IPS-NIHi7 (cell line): ENCODE measurements at regions not wholly inside any gene's neighbourhood (a gene's known extent, or its start where the extent isn't known, plus 50 kb on each side); places are given as distances from the start of the nearest gene placed in this dataset.
A peak's percentile ranks its signal among the peaks of the same experiment; 100 is the strongest.

ENCODE experiments used
- DNase-seq: peaks from one replicate; pipeline ENCODE4 v3.0.0; 2012; ENCODE audit warnings: mixed read lengths; ENCODE audit errors: extremely low spot score

DNA sequence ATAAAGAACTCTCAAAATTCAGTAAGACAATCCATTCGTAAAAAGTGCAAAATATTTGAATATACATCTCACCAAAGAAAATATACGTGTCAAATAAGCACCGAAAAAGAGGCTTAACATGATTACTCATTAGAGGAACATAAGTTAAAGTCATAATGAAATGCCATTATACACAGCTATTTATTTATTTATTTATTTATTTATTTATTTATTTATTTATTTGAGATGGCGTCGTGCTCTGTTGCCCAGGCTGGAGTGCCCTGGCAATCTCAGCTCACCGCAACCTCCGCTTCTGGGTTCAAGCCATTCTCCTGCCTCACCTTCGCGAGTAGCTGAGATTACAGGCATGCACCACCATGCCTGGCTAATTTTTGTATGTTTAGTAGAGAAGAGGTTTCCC, 203.6 kb upstream of the UBASH3B start:
- DNase-seq = no peak

GRCh38 chr11:122441666-122442035, 213.9 kb upstream of the UBASH3B start:
- DNase-seq = no peak

GRCh38 chr11:122440811-122441665, 214.5 kb upstream of the UBASH3B start:
- DNase-seq = peak; percentile 67

- DNase-seq = peak; percentile 75
Observed at GRCh38 chr11:122439866-122440810, 215.4 kb upstream of the UBASH3B start.

DNA sequence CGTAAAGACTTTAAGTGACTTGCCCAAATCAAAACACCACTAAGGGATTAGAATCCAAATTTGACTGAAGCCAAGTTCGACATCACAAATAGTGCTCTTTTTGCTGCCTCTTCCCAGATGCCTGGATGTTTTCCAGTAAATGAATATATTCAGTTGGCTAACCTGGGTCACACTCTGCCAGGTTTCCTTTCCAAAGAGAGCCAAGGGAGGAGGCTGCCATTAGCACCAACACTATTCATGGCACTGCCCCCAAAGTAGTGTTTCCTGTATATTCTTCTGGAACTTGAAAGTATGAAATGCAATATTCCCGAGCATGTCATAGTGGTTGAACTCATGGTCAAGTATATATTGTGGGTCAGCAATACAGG, 219.3 kb upstream of the UBASH3B start:
- no peak for DNase-seq

GRCh38 chr11:122435540-122436187, 219.9 kb upstream of the UBASH3B start:
- no peak for DNase-seq

DNA sequence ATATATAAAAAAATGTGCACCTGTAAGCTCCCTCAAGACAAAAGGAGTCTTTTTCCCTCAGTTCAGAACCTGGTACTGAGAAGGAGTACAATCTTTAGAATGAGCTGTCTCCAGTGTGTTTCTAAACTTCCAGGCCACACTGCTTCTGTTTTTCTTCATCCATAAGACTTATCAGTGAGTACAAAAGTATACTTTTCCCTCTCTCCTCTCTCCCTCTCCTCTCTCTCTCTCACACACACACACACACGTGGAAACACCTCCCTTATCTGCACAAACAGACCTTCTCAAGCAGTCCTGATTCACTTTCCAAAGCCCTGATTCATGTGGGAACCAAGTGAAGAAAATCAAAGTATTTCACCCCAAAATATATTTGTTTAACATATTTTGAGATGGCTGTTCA, 220.7 kb upstream of the UBASH3B start:
- no peak for DNase-seq

GRCh38 chr11:122430490-122430889, 225.0 kb upstream of the UBASH3B start:
- DNase-seq = no peak

- DNase-seq = no peak
Observed at GRCh38 chr11:122426073-122426472, 229.4 kb upstream of the UBASH3B start.

DNA sequence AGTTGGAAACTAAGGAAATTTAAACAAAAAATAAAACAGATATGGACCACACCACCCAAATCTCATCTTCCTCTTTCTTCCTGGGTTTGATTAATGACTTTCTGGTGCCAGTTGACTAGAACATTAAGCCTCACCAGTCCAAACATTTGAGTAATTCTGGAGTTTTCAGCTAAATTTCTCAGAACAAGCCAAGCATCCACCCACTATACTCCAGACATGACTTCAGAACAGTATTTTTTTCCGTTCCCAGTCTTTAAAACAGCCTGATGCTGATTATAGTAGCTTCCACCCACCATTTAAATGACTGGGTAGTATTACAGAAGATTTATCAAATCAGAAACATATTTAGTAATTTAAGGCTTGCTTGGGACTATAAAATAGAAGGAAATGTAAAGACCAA, 230.9 kb upstream of the UBASH3B start:
- no peak for DNase-seq

DNA sequence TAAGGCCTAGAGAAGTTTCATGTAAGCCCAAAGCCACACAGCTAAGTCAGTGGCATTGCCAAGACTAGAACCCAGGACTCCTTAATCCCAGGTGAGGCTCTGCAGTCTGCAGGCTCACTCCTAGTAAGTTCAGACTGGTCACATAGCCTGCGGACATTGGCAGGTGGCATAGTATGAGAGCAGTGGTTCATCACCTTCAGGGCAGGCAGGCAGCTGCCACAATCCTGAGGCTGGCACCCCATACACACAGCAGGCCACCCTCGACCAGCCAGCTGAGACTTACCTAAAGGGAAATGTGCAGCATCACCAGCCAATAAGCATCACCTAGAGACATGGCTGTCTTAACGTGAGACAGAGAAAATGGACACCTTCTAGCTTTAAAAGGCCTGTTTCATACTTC, 231.6 kb upstream of the UBASH3B start:
- no peak for DNase-seq

DNA sequence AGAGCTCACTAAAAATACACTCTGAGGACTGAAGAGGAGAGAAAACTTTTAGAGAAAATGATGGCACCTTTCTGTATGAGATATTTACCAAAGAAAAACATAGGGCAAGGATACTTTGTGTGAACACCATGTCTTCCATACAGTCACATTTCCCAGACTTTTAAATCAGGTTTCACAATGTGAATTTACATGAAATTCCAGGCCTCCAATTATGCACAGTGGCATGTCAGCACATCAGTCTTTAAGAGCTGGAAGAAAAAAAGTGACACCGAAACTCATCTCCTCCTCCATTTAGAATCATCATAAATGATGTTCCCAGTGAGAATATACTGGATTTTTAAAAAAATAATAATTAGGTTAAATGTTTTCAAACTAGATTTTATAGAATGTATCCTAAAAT, 232.2 kb upstream of the UBASH3B start:
- DNase-seq = no peak

DNA sequence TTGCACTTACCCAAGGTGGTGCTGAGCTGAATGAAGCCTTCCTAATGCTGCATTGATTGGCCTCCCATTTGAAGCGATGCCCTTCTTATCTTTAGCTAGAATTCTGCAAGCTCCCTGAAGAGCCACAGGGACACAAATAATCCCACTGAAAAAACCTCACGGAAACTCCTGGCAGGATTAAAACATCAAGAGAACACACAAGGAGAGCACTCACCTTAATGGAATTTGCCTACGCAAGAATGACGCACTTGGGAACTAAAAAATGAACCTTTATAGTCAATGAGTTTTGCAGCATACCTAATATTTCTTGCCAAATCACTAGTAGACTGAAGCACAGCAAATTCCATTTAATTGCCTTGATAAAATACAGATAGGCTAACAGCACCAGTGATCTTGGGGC, 232.8 kb upstream of the UBASH3B start:
- DNase-seq = no peak

GRCh38 chr11:122421702-122422101, 233.8 kb upstream of the UBASH3B start:
- no peak for DNase-seq

DNA sequence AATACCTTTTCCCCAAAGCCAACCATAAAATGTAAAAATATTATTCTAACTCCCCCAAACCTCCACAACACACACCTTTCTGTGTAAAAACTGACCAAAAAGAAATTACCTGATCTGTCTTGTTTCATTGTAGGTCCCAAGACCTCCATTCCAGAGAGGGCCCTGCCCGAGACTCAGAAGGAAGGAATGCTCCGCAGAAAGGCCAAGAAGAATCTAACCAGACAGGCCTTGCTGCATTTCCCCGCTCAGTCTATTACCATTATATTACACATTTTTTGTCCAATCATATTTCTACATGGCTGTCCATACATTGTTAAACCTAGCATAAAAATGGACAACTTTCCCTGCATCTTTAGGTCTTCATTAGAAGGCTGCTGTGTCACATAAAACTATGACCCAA, 237.5 kb upstream of the UBASH3B start:
- DNase-seq = no peak

DNA sequence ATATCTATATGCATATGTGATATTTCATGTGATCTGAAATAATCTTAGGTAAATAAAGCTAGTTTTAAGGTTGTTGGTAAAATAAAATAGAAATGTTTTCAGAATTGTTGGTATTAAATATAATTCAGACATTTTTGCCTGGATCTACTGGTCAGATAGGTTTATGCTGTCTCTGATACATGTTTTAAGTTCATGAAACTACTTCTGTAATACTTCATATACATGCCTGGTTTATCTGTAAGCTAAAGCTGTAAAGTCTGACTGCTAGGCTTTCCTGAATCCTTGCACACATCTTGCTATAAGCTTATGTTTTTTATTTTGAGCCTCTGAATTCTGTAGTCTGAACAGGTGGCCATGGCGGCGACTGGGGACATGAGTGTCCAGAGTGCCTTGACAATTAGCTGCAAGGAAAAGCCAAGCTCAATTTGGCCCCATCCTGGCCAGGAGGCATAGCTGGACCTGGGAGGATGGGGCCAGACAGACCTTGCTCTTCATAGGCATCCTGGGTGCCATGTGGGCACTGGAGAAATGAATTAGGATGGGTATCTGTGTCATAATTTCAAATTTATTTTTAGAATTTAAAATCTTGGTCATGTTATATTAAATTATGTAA, 241.0 kb upstream of the UBASH3B start:
- DNase-seq = no peak

DNA sequence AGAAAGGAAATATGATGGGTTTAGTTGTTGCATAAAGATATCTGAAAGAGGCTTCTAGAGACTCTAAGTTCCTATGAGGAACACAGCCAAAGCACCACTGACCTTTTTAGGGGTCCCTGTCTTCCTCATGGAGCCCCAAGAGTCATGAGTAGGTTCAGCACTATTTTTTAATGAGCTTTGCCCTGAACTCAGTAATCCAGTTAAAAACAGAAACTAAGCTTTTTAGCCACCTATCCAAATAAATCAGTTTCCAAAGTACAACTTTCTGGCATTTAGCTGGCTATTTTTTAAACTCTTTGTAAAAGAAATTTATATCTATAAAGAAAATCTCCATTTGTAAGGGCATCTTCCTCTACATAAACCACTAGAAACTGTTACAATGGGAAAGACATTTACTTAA, 241.8 kb upstream of the UBASH3B start:
- DNase-seq = no peak

DNA sequence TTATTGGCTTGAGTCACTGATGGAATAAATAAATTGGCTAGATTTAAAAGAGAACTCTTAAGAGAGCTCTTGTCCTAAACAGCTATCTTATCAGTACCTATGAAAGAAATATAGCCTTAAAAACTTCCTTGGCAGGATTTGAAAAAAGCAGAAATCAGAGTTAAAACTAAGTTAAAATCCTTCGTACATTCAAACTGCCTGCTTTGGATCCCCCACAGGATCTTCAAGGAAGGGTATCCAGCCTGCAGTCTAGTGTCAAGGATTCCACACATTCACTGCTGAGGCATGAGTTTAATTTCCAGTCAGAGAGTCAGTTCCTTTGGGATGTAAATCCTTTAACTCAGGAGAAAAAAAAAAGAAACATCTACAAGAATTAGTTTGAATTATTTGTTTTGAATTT, 242.9 kb upstream of the UBASH3B start:
- DNase-seq = no peak

- DNase-seq = no peak
Observed at GRCh38 chr11:122406466-122406865, 249.1 kb upstream of the UBASH3B start.

DNA sequence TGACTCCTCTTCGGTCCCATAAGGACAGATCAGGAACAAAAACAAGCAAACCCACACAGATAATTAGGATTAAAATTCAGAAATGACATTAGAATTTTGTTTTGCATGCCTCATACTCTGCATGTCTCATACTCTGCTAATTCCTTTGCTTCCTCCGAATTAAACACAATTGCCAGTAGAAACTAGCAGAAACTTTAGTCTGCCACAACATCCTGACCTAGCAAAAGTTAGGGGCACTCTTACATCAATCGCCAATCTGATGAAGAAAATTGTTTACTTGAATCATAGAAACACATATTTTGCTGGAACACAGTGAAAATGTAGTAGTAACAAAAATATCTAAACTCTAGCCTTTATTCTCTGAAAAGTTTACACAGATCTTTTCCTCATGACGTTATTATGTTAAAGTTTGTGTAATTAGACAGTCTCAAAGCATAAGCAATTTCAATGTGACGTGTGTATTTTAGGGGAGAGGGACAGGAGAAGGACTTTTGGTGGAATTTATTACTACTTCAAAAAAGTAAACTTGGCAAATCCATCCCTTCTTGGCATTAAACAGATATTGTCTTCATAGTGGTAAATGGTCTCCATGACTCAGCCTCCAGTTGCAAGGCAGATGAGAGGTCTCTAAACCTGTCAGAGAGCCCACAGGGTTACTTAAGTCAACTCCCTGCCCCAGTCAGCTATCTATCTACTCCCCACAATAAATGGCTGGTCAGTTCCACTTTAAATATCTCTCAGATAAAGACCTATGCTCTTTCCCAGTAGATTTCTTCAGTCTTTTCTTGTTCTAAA, 249.8 kb upstream of the UBASH3B start:
- DNase-seq = no peak

GRCh38 chr11:122404571-122404970, 251.0 kb upstream of the UBASH3B start:
- DNase-seq = no peak
